HepG2 (cell line): ENCODE measurements at regions not wholly inside any gene's neighbourhood (a gene's known extent, or its start where the extent isn't known, plus 50 kb on each side); places are given as distances from the start of the nearest gene placed in this dataset.

Source experiments
- BRD4 ChIP-seq: sonication (generic); formaldehyde crosslinking; IDR thresholded peaks from 2 replicates; pipeline ENCODE4 v1.4.0; 2020; ENCODE audit warnings: missing genetic modification reagents
- CREB1 ChIP-seq, 2 experiments: fragments of 450-650 bp in 1 of 2; IDR thresholded peaks; 2 replicates each; pipeline ENCODE4 v1.6.1; 2016 to 2017; ENCODE audit warnings: control low read depth in 1 of 2, mild to moderate bottlenecking in 1 of 2, missing compliant biosample characterization in 1 of 2, missing genetic modification characterization in 1 of 2
- ELF3 ChIP-seq: IDR thresholded peaks from 2 replicates; pipeline ENCODE4 v1.6.1; 2016; ENCODE audit warnings: missing genetic modification reagents, missing compliant biosample characterization
- FOSL2 ChIP-seq: sonication (generic); formaldehyde crosslinking; IDR thresholded peaks from 2 replicates; pipeline ENCODE4 v1.4.0; 2020; ENCODE audit warnings: missing genetic modification reagents
- HNF4G ChIP-seq, 2 experiments: sonication (generic) in 1 of 2; formaldehyde crosslinking in 1 of 2; IDR thresholded peaks; 2 replicates each; pipeline versions ENCODE4 v1.4.0 to v1.6.1; 2011 to 2020; ENCODE audit warnings: borderline replicate concordance in 2 of 2, low read depth in 2 of 2, mild to moderate bottlenecking in 2 of 2, low read length in 1 of 2, missing genetic modification reagents in 1 of 2, moderate library complexity in 1 of 2
- MED1 ChIP-seq: sonication (generic); formaldehyde crosslinking; IDR thresholded peaks from 2 replicates; pipeline ENCODE4 v1.4.0; 2020; ENCODE audit warnings: missing genetic modification reagents
- NR3C1 ChIP-seq: sonication (generic); formaldehyde crosslinking; IDR thresholded peaks from 2 replicates; pipeline ENCODE4 v1.4.0; 2020; ENCODE audit warnings: missing genetic modification reagents
- PITX1 ChIP-seq: sonication (generic); formaldehyde crosslinking; IDR thresholded peaks from 2 replicates; pipeline ENCODE4 v1.5.1; 2020; ENCODE audit warnings: mild to moderate bottlenecking, missing genetic modification reagents
- SAP130 ChIP-seq: IDR thresholded peaks from 2 replicates; pipeline ENCODE4 v1.6.1; 2016; ENCODE audit warnings: low read depth
- SKI ChIP-seq: fragments of 450-650 bp; IDR thresholded peaks from one replicate; pipeline ENCODE4 v1.6.1; 2018; ENCODE audit warnings: mild to moderate bottlenecking; ENCODE audit not compliant: partially characterized antibody
- SP140L ChIP-seq: sonication (generic); formaldehyde crosslinking; IDR thresholded peaks from 2 replicates; pipeline ENCODE4 v1.4.0; 2020; ENCODE audit warnings: missing genetic modification reagents, borderline replicate concordance
- SP4 ChIP-seq: sonication (generic); formaldehyde crosslinking; IDR thresholded peaks from 2 replicates; pipeline ENCODE4 v1.8.1; 2023; ENCODE audit warnings: mild to moderate bottlenecking, missing genetic modification reagents
- TBX2 ChIP-seq: sonication (generic); formaldehyde crosslinking; IDR thresholded peaks from 2 replicates; pipeline ENCODE4 v1.5.0; 2020; ENCODE audit warnings: missing genetic modification reagents, mild to moderate bottlenecking, borderline replicate concordance
- TEAD2 ChIP-seq: sonication (generic); formaldehyde crosslinking; IDR thresholded peaks from 2 replicates; pipeline ENCODE4 v1.9.0; 2021; ENCODE audit warnings: missing genetic modification reagents
- YEATS2 ChIP-seq: sonication (generic); formaldehyde crosslinking; IDR thresholded peaks from 2 replicates; pipeline ENCODE4 v1.4.0; 2020; ENCODE audit warnings: missing genetic modification reagents, borderline replicate concordance
- ZNF207 ChIP-seq: fragments of 450-650 bp; IDR thresholded peaks from 2 replicates; pipeline ENCODE4 v1.6.1; 2016; ENCODE audit warnings: antibody characterized with exemption, borderline replicate concordance
- ZNF34 ChIP-seq: sonication (generic); formaldehyde crosslinking; IDR thresholded peaks from 2 replicates; pipeline ENCODE4 v1.4.0; 2020; ENCODE audit warnings: mild to moderate bottlenecking, missing genetic modification reagents, borderline replicate concordance
- ZNF644 ChIP-seq: IDR thresholded peaks from 2 replicates; pipeline ENCODE4 v1.6.1; 2016; ENCODE audit warnings: low read depth
- ZSCAN29 ChIP-seq: sonication (generic); formaldehyde crosslinking; conservative IDR thresholded peaks from 2 replicates; pipeline ENCODE4 v1.4.0; 2020; ENCODE audit warnings: mild to moderate bottlenecking, missing genetic modification reagents
- TF ChIP-seq, protein P1 (sequence below): sonication (generic); formaldehyde crosslinking; IDR thresholded peaks from 2 replicates; pipeline ENCODE4 v1.5.0; 2020; ENCODE audit warnings: missing genetic modification reagents
- TF ChIP-seq, protein P2 (sequence below): sonication (generic); formaldehyde crosslinking; IDR thresholded peaks from 2 replicates; pipeline ENCODE4 v1.8.1; 2023; ENCODE audit warnings: missing genetic modification reagents, mild to moderate bottlenecking, borderline replicate concordance
- TF ChIP-seq, protein P3 (sequence below): sonication (generic); formaldehyde crosslinking; IDR thresholded peaks from 2 replicates; pipeline ENCODE4 v1.4.0; 2020; ENCODE audit warnings: missing genetic modification reagents
- TF ChIP-seq, protein P4 (sequence below): sonication (generic); formaldehyde crosslinking; IDR thresholded peaks from 2 replicates; pipeline ENCODE4 v1.8.0; 2022; ENCODE audit warnings: mild to moderate bottlenecking, missing genetic modification reagents
- TF ChIP-seq, protein P5 (sequence below): sonication (generic); formaldehyde crosslinking; IDR thresholded peaks from 2 replicates; pipeline ENCODE4 v1.5.1; 2020; ENCODE audit warnings: mild to moderate bottlenecking, moderate library complexity, missing genetic modification reagents
- TF ChIP-seq, protein P6 (sequence below): sonication (generic); IDR thresholded peaks from 2 replicates; pipeline ENCODE4 v1.6.1; 2016; ENCODE audit warnings: low read depth, borderline replicate concordance

DNA sequence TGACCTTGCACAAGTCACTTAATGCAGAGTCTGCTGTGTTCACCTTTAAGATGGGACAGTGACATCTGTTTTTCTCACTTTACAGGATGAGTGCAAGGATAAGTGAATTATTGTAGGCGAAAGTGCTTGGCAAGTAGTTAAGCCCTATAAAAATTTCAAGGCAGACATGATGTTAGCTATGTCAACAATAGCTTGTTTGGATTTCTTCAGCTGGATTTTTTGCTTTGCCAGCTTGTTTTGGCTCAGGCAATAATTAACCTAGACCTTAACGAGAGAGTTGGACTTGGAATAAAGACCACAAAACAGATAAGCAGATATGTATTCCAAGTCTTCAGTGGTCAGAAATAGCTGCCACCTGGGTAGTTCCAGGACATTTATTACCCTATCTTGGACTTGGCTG is 255.2 kb downstream of the ARL4A start (continued):
- TF ChIP-seq HNF4G (IDR thresholded peaks at IDR 0.05; ENCODE audit: borderline replicate concordance, low read depth, low read length) (peak; percentile 27; the same call in 1 of the 2 replicates), HNF4G (CRISPR knock-in tag; IDR thresholded peaks at IDR 0.05; ENCODE audit: borderline replicate concordance, low read depth) (no peak), SP140L (no peak), ELF3 (peak; percentile 44; the same call in 1 of the 2 replicates), NR3C1 (CRISPR knock-in tag) (no peak), MED1 (CRISPR knock-in tag) (peak; percentile 90), SKI (peak; percentile 46), TBX2 (peak; percentile 82; the same call in 1 of the 2 replicates), FOSL2 (peak; percentile 51; the same call in 1 of the 2 replicates), YEATS2 (CRISPR knock-in tag) (peak; percentile 30; the same call in 1 of the 2 replicates), ZSCAN29 (no peak), ZNF644 (CRISPR knock-in tag) (peak; percentile 27; the same call in 1 of the 2 replicates), SP4 (CRISPR knock-in tag) (no peak), CREB1 (IDR thresholded peaks at IDR 0.05) (no peak), CREB1 (CRISPR knock-in tag; IDR thresholded peaks at IDR 0.05) (peak; percentile 43; the same call in 1 of the 2 replicates), ZNF34 (no peak), PITX1 (peak; percentile 84), ZNF207 (no peak), TEAD2 (CRISPR knock-in tag) (no peak), BRD4 (CRISPR knock-in tag) (no peak), SAP130 (CRISPR knock-in tag) (peak; percentile 62)
- TF ChIP-seq, protein P1, sequence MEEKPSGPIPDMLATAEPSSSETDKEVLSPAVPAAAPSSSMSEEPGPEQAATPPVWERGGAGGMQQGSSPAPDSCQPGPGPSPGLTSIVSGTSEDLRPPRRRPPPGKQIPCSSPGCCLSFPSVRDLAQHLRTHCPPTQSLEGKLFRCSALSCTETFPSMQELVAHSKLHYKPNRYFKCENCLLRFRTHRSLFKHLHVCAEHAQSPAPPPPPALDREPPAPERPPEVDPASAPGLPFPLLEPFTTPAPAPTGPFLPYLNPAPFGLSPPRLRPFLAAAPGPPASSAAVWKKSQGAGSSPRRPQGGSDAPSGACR (CRISPR knock-in tag): no peak
- TF ChIP-seq, protein P2, sequence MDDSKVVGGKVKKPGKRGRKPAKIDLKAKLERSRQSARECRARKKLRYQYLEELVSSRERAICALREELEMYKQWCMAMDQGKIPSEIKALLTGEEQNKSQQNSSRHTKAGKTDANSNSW (CRISPR knock-in tag): no peak
- TF ChIP-seq, protein P3, sequence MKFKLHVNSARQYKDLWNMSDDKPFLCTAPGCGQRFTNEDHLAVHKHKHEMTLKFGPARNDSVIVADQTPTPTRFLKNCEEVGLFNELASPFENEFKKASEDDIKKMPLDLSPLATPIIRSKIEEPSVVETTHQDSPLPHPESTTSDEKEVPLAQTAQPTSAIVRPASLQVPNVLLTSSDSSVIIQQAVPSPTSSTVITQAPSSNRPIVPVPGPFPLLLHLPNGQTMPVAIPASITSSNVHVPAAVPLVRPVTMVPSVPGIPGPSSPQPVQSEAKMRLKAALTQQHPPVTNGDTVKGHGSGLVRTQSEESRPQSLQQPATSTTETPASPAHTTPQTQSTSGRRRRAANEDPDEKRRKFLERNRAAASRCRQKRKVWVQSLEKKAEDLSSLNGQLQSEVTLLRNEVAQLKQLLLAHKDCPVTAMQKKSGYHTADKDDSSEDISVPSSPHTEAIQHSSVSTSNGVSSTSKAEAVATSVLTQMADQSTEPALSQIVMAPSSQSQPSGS (CRISPR knock-in tag): peak; percentile 66; the same call in 1 of the 2 replicates
- TF ChIP-seq, protein P4, sequence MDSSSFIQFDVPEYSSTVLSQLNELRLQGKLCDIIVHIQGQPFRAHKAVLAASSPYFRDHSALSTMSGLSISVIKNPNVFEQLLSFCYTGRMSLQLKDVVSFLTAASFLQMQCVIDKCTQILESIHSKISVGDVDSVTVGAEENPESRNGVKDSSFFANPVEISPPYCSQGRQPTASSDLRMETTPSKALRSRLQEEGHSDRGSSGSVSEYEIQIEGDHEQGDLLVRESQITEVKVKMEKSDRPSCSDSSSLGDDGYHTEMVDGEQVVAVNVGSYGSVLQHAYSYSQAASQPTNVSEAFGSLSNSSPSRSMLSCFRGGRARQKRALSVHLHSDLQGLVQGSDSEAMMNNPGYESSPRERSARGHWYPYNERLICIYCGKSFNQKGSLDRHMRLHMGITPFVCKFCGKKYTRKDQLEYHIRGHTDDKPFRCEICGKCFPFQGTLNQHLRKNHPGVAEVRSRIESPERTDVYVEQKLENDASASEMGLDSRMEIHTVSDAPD: peak; percentile 56; the same call in 1 of the 2 replicates
- TF ChIP-seq, protein P5, sequence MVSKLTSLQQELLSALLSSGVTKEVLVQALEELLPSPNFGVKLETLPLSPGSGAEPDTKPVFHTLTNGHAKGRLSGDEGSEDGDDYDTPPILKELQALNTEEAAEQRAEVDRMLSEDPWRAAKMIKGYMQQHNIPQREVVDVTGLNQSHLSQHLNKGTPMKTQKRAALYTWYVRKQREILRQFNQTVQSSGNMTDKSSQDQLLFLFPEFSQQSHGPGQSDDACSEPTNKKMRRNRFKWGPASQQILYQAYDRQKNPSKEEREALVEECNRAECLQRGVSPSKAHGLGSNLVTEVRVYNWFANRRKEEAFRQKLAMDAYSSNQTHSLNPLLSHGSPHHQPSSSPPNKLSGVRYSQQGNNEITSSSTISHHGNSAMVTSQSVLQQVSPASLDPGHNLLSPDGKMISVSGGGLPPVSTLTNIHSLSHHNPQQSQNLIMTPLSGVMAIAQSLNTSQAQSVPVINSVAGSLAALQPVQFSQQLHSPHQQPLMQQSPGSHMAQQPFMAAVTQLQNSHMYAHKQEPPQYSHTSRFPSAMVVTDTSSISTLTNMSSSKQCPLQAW: peak; percentile 52; the same call in 1 of the 2 replicates
- TF ChIP-seq, protein P6, sequence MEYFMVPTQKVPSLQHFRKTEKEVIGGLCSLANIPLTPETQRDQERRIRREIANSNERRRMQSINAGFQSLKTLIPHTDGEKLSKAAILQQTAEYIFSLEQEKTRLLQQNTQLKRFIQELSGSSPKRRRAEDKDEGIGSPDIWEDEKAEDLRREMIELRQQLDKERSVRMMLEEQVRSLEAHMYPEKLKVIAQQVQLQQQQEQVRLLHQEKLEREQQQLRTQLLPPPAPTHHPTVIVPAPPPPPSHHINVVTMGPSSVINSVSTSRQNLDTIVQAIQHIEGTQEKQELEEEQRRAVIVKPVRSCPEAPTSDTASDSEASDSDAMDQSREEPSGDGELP: peak; percentile 93
